Left hindlimb (tissue), 1 donor: ENCODE measurements at regions not wholly inside any gene's neighbourhood (a gene's known extent, or its start where the extent isn't known, plus 50 kb on each side); places are given as distances from the start of the nearest gene placed in this dataset.
"Not testable (repeated sequence)": the region's sequence is repeated elsewhere in the genome, so short reads cannot be mapped to it uniquely, and the experiment has no call there.

Experiments
- DNase-seq: peaks from one replicate; pipeline ENCODE4 v3.0.0-alpha.2; 2018

GRCh38 chr18:73614812-73615211, 532.8 kb downstream of the FBXO15 start:
- DNase-seq = no peak

- no peak for DNase-seq
Measured at GRCh38 chr18:73613706-73614340, 533.8 kb downstream of the FBXO15 start.

GRCh38 chr18:73597832-73598615, 549.6 kb downstream of the FBXO15 start:
- no peak for DNase-seq

GRCh38 chr18:73594749-73595148, 552.9 kb downstream of the FBXO15 start:
- no peak for DNase-seq

GRCh38 chr18:73593207-73593606, 554.4 kb downstream of the FBXO15 start:
- DNase-seq = no peak

- no peak for DNase-seq
Measured at GRCh38 chr18:73590950-73591349, 556.7 kb downstream of the FBXO15 start.

- DNase-seq = no peak
Measured at GRCh38 chr18:73579698-73580097, 567.9 kb downstream of the FBXO15 start.

GRCh38 chr18:73577365-73577764, 570.3 kb downstream of the FBXO15 start:
- DNase-seq = no peak

- DNase-seq = no peak
Measured at GRCh38 chr18:73563901-73564472, 583.6 kb downstream of the FBXO15 start.

GRCh38 chr18:73563345-73563744, 584.3 kb downstream of the FBXO15 start:
- no peak for DNase-seq

- no peak for DNase-seq
Measured at GRCh38 chr18:73556904-73557303, 590.7 kb downstream of the FBXO15 start.

GRCh38 chr18:73552171-73552570, 595.5 kb downstream of the FBXO15 start:
- DNase-seq = no peak

GRCh38 chr18:73551211-73551610, 596.4 kb downstream of the FBXO15 start:
- DNase-seq = no peak

- DNase-seq = no peak
Measured at GRCh38 chr18:73549236-73549635, 598.4 kb downstream of the FBXO15 start.

- DNase-seq = no peak
Measured at GRCh38 chr18:73545472-73545871, 602.2 kb downstream of the FBXO15 start.

- DNase-seq = no peak
Measured at GRCh38 chr18:73544617-73545016, 603.0 kb downstream of the FBXO15 start.

GRCh38 chr18:73544032-73544431, 603.6 kb downstream of the FBXO15 start:
- no peak for DNase-seq

GRCh38 chr18:73535990-73536389, 611.6 kb downstream of the FBXO15 start:
- no peak for DNase-seq

GRCh38 chr18:73535189-73535588, 612.4 kb downstream of the FBXO15 start:
- DNase-seq = no peak

GRCh38 chr18:73531601-73532000, 616.0 kb downstream of the FBXO15 start:
- no peak for DNase-seq

GRCh38 chr18:73528066-73528465, 619.6 kb downstream of the FBXO15 start:
- DNase-seq = no peak

- no peak for DNase-seq
Measured at GRCh38 chr18:73520229-73520628, 627.4 kb downstream of the FBXO15 start.

GRCh38 chr18:73516056-73516455, 631.6 kb downstream of the FBXO15 start:
- DNase-seq = not testable (repeated sequence)

- DNase-seq = no peak
Measured at GRCh38 chr18:73514449-73514848, 633.2 kb downstream of the FBXO15 start.
